ENCODE measurements at regions not wholly inside any gene's neighbourhood (a gene's known extent, or its start where the extent isn't known, plus 50 kb on each side); places are given as distances from the start of the nearest gene placed in this dataset.

DNA sequence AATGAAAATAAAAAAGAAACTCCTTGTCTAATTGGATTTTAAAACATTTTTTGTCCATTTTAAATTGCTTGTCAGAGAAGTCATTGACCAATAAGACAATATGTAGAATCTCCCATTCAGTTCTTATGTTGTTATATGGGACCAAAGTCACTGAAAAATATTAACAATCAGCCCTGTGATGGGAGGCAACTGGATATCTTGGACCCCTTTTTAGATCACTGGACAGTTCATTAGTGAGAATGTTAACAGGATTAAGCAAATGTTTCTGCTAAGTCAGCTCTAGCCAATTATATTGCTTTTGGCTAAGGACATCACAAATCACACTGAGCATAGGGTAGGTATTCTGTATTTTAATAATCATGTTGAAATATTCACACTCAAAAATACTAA, 609.1 kb upstream of the USP24 start:
- TF ChIP-seq CTCF (IDR thresholded peaks at IDR 0.05; ENCODE audit: unreplicated experiment), result no peak
- Mint-ChIP-seq H3K4me3 (ENCODE audit: unreplicated experiment) (no peak overlapping the region), H3K4me1 (ENCODE audit: insufficient read depth, unreplicated experiment) (peaks cover 30% of the 10 kb centered on the region), H3K27ac (ENCODE audit: low read depth, unreplicated experiment) (no peak overlapping the region), H3K27me3 (ENCODE audit: insufficient read depth, unreplicated experiment) (no peaks in the 10 kb centered on the region), H3K36me3 (ENCODE audit: insufficient read depth, unreplicated experiment) (peaks cover 4% of the 10 kb centered on the region), H3K9me3 (ENCODE audit: unreplicated experiment) (no peaks in the 10 kb centered on the region)
- no peak for DNase-seq (ENCODE audit: unreplicated experiment)
- BruUV-seq (replicated peaks), result no TSS peak
- CTCF ChIA-PET, result interaction anchor here (0.8 to 1.5 kb wide), 2 partner anchors 12 to 755 kb away, joined by 3 to 4 read pairs; partner anchors contain the start of gene PLPP3
- POLR2A ChIA-PET, result interaction anchor here (0.6 kb wide), 1 partner anchor 259 kb away, joined by 3 read pairs; no protein-coding TSS in a partner anchor
- intact Hi-C loops (cut with micrococcal nuclease), result loop anchor here (10.0 kb wide), 1 partner anchor 99 kb away; no protein-coding TSS in a partner anchor

- DNase-seq (ENCODE audit: unreplicated experiment), result no peak
- CTCF ChIA-PET, result interaction anchor here (0.5 to 0.9 kb wide), 3 partner anchors 9 to 761 kb away, joined by 3 to 4 read pairs (median 4); partner anchors contain the start of gene PLPP3
- Mint-ChIP-seq H3K9me3 (ENCODE audit: unreplicated experiment) (no peaks in the 10 kb centered on the region), H3K36me3 (ENCODE audit: insufficient read depth, unreplicated experiment) (peaks cover 4% of the 10 kb centered on the region), H3K27me3 (ENCODE audit: insufficient read depth, unreplicated experiment) (no peaks in the 10 kb centered on the region), H3K4me3 (ENCODE audit: unreplicated experiment) (no peak overlapping the region), H3K4me1 (ENCODE audit: insufficient read depth, unreplicated experiment) (peaks cover 30% of the 10 kb centered on the region), H3K27ac (ENCODE audit: low read depth, unreplicated experiment) (no peak overlapping the region)
- BruUV-seq (replicated peaks), result no TSS peak
- intact Hi-C loops (cut with micrococcal nuclease), result loop anchor here (10.0 kb wide), 1 partner anchor 99 kb away; no protein-coding TSS in a partner anchor
- POLR2A ChIA-PET, result no interaction called here
- no peak for TF ChIP-seq CTCF (IDR thresholded peaks at IDR 0.05; ENCODE audit: unreplicated experiment)
Measured at GRCh38 chr1:55823541-55824250, 608.5 kb upstream of the USP24 start.

GRCh38 chr1:55822891-55823290, 607.7 kb upstream of the USP24 start:
- Mint-ChIP-seq H3K27me3 (ENCODE audit: insufficient read depth, unreplicated experiment) (no peaks in the 10 kb centered on the region), H3K9me3 (ENCODE audit: unreplicated experiment) (no peaks in the 10 kb centered on the region), H3K4me1 (ENCODE audit: insufficient read depth, unreplicated experiment) (peaks cover 23% of the 10 kb centered on the region), H3K4me3 (ENCODE audit: unreplicated experiment) (no peak overlapping the region), H3K36me3 (ENCODE audit: insufficient read depth, unreplicated experiment) (peaks cover 4% of the 10 kb centered on the region), H3K27ac (ENCODE audit: low read depth, unreplicated experiment) (no peak overlapping the region)
- no peak for TF ChIP-seq CTCF (IDR thresholded peaks at IDR 0.05; ENCODE audit: unreplicated experiment)
- no TSS peak for BruUV-seq (replicated peaks)
- intact Hi-C loops (cut with micrococcal nuclease), result loop anchor here (10.0 kb wide), 1 partner anchor 98 kb away; no protein-coding TSS in a partner anchor
- POLR2A ChIA-PET, result interaction anchor here (0.6 kb wide), 1 partner anchor 371 kb away, joined by 3 read pairs; no protein-coding TSS in a partner anchor
- CTCF ChIA-PET, result interaction anchor here (0.5 to 1.7 kb wide), 5 partner anchors 9 to 762 kb away, joined by 3 to 5 read pairs (median 4); no protein-coding TSS in a partner anchor
- DNase-seq (ENCODE audit: unreplicated experiment), result no peak

DNA sequence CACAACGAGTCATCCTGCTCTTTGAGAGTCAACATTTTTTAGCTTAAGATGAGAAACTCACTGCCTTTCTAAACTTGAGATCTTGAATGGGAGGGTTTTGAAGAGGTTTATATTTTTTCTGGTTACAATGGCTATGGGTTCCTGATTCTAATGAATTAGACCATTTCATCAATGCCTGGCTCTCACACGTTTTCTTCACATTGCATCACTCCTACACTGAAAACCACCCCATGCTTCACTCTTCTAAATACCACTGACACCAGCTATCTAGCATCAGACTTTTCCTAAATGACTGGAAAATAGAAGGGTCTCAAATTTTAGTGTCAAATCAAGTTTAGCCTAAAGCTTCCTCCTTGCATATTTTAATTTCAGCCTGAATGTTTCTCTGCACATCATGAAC, 606.1 kb upstream of the USP24 start:
- Mint-ChIP-seq H3K27ac (ENCODE audit: low read depth, unreplicated experiment) (no peak overlapping the region), H3K4me1 (ENCODE audit: insufficient read depth, unreplicated experiment) (peaks cover 10% of the 10 kb centered on the region)

More for the DNA sequence above, 606.1 kb upstream of the USP24 start:
- ChIA-PET POLR2A (no interaction called here), CTCF (interaction anchor here (0.7 kb wide), 1 partner anchor 260 kb away, joined by 3 read pairs; no protein-coding TSS in a partner anchor)
- no TSS peak for BruUV-seq (replicated peaks)
- DNase-seq (ENCODE audit: unreplicated experiment), result no peak
- Mint-ChIP-seq H3K9me3 (ENCODE audit: unreplicated experiment) (no peaks in the 10 kb centered on the region), H3K27me3 (ENCODE audit: insufficient read depth, unreplicated experiment) (no peaks in the 10 kb centered on the region), H3K4me3 (ENCODE audit: unreplicated experiment) (no peak overlapping the region), H3K36me3 (ENCODE audit: insufficient read depth, unreplicated experiment) (peaks cover 4% of the 10 kb centered on the region)
- no peak for TF ChIP-seq CTCF (IDR thresholded peaks at IDR 0.05; ENCODE audit: unreplicated experiment)
- intact Hi-C loops (cut with micrococcal nuclease), result loop anchor here (10.0 kb wide), 1 partner anchor 96 kb away; no protein-coding TSS in a partner anchor

Measured in MCF 10A (cell line).